ENCODE measurements at regions not wholly inside any gene's neighbourhood (a gene's known extent, or its start where the extent isn't known, plus 50 kb on each side); places are given as distances from the start of the nearest gene placed in this dataset.
"Not testable (repeated sequence)": the region's sequence is repeated elsewhere in the genome, so short reads cannot be mapped to it uniquely, and the experiment has no call there.

DNA sequence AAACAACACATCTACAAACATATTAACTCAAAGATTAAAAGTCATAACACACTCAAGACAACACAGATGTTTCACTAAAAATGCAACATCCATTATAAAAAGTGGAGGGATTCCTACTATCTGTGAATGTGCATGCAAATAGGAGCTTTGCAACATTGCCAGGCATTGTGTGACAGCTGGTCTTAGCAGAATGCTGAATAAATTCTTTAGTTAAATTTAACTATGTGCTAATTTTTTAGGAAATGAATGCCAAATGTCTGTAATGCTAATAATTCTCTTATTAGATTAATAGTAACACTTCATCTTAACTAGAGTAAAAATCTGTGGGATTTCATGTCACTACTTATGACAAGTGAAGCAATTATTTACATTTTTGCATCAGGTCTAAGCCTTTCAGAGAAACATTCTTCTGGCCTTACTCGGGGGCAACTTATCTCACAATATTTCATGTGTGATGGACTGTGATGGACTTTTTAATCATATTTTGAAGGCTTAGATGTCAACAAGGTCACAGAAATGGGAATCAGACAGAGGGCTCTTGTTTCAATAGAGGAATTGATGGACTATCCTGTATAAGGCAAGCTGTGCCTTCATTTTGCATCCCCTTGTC is 524.6 kb upstream of the KCND2 start:
- DNase-seq, result no peak

DNA sequence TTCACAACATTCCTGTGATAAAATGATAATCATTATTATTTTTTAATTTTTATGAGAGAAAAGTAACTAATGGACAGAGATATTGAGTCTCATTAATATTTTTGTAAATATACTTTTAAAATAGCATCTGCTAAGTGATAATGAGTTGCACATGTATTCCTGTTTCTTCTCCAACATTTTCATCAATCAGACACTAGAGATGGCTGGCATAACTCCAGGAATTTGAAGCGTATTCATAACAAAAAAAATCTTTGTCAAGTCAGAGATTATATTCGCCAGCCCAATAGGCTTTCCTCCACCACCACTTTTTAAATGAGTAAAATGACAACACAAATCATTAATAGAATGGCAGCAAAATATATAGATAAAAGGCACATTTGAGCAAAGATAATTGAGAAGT is 524.0 kb upstream of the KCND2 start:
- no peak for DNase-seq

DNA sequence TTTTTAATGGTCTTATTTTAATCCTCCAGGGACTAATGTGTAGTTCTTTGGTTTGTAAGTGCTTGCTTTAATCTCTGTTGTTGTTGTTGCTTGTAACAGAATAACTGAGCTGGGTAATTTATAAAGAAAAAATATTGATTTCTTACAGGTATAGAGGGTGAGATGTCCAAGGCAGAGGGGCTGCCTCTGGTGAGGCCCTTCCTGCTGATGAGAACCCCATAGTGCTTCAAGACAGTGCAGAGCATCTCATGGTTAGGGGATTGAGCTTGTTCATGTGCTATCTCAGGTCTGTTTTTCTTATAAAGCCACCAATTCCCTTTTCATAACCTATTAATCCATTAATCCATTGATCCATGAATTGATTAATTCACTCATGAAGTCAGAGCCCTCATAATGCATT is 516.3 kb upstream of the KCND2 start:
- DNase-seq, result no peak

DNA sequence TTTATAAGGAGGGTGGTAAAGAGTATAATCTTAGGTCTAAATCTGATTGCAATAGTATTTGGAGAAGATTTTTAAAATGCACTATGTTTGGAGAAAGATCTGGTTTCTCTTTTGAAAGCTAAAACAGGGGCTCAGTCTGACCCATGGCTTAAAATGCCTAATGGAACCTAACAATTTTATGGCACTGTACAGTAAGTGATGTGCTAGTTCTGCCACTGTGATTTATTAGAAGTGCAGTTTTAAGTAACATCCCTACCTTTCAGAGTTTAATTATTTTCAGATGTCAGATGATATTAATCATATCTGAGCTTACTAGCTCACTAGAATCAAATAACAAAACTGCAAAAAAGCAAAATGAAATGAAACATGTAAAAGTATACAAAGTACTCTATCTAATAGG is 514.7 kb upstream of the KCND2 start:
- no peak for DNase-seq

DNA sequence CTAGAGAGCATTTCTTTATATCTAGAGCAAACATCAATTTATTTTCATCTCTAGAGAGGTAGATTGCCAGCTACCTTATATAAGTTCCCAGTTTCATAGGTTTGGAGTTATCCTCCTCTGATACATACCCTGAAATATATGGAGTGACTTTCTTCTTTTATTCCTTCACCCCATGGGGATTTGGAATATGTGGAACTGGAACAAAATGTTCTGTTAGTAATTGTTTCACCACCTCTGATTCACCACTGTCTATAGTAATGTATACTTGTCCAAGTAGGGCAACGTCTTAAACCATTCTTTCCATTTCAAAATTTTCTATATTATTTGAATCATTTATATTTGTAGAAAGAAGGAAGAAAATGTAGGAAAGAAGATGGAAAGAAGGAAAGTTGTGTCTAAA is 511.2 kb upstream of the KCND2 start:
- DNase-seq, result no peak

DNA sequence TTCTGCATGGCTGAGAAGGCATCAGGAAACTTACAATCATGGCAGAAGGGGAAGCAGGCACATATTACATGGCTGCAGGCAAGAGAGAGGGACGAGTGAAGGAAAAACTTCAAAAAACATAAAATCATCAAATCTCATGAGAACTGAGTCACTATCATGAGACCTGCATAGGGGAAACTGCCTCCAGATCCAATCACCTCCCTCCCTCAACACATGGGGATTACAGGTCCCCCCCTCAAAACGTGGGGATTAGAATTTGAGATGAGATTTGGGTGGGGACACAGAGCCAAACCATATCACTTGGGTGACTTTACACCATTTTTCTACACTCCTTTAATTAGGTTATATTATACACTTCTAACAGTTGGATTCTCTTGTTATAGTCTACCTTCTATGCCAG is 490.7 kb upstream of the KCND2 start:
- DNase-seq, result no peak

DNA sequence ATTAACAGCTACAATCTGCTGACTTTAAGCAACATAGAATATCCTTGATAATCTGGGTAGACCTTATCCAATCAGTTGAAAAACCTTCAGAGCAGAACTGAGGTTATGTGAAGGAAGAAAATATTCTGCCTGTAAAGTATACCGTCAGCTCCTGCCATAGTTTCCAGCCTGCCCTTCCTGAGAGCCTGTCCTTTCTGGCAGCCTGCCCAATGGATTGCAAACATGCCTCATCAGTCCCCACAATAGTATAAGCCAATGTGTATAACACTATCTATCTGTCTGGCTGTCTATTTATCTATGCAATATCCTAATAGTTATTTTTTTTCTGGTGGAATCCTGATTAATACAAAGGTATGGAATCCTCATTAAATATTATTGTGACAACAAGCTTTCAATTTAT is 489.2 kb upstream of the KCND2 start:
- DNase-seq, result no peak

DNA sequence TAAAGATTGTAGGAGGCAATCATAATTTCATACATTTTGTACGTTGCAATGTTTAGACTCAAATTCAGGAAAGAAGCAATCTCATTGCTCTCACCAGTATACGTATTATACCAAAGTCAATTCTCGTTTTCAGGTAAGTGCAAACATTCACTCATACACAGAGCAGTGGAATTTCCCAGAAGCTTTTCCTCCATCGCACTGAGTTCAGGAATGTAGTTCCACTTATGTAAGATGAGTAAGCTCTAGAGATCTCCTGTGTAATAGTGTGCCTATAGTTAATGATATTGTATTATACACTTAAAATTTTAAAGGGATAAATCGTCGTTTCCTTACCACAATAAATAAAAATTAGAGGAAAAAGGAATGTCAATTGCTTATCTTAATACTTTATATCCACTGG is 470.8 kb upstream of the KCND2 start:
- DNase-seq, result no peak

DNA sequence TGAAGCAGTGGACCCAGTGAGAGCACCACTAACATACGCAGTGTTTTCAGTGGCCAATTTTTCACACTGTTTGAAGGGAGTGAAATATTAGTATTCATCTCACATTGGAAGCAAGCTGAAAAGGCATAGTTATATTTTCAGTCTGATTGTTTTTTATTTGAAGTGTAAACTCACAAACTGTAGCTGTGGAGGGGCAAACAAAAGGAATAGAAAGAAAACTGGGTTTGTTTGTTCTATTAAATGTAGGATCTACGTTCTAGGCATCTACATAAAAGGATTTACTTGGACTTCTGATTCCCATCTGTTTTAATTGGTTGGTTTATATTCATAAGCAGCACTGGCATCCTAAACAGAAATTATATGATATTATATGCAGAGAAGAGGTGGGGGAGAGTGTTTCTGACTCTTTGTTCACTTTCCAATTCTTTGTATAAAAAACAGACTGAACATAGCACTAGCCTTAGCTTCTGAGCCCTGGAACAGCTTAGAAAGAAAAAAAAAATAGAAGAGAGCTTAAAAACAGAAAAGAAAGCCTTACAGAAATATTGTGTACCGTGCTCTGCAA is 447.8 kb upstream of the KCND2 start:
- DNase-seq, result no peak

DNA sequence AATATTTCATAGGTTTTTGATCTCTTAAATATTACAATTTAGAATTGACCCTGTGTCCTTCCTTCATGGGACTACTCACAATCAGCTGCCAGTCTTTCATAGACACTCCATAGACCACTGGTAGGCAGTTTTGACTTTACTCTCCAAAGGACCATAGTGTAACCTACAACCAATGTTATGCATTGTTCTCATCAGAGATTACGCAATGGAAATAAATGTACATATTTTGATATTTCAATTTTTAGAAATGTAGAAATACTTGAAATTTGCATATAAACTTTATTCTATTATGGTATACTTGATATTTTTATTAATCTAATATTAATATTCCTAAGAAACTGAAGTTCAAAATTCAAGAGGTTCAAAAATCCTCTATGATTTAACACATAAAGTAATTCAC is 446.4 kb upstream of the KCND2 start:
- DNase-seq, result no peak

DNA sequence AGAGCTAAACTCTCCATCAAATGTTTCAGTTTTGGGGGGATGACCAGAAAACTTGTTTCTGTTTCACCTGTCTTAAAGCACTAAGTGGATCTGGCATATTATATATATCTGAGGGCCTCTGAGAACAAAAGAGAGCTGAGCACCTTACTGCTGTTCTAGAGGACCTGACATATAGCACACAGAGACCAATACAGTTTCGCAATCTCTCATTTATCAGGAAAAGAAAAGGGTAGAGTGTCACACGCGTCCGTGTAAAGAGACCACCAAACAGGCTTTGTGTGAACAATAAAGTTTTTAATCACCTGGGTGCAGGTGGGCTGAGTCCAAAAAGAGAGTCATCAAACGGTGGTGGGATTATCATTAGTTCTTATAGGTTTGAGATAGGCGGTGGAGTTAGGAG is 434.5 kb upstream of the KCND2 start:
- no peak for DNase-seq

DNA sequence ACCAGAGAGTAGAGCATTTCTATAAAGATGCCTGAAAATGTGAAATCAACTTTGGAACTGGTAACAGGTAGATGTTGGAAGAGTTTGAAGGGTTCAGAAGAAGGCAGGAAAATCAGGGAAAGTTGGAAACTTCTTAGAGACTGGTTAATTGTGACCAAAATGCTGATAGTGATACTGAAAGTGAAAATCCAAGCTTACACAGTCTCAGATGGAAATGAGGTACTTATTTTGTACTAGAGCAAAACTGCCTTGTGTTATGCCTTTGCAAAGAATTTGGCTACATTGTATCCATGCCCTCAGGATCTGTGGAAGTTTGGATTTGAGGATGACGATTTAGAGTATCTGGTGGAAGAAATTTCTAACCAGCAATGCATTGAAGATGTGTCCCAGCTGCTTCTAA is 430.6 kb upstream of the KCND2 start:
- no peak for DNase-seq

DNA sequence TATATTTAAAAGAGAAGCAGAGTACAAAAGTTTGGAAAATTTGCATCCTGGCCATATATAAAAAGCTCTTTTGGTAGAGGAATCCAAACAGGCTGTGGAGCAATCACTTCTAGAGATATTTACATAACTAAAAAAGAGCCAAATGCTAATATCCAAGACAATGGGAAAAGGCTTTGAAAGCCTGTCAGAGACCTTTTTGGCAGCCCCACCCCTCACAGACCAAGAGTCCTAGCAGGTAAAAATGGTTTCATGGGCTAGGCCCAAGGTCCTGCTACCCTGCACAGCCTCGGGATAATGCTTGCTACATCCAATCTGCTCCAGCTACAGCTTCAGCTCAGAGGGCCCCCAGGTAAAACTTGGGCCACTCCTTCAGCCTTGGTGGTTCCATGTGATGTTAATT is 430.2 kb upstream of the KCND2 start:
- no peak for DNase-seq

DNA sequence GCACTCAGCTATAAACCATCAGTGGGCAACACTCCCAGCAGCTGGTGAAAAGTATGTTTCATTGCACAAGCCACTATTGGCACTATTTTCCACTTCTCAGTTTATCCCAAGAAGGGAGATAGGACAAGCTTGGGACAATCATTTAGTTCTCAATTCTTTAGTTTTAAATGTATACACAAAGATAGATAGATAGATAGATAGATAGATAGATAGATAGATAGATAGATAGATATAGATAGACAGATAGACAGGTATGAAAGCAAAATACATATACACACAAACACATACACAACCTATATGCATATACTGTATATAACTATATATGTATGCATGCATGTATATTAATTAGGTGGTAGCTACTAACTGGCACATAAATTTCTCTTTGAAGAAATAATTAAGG is 411.6 kb upstream of the KCND2 start:
- DNase-seq, result no peak

DNA sequence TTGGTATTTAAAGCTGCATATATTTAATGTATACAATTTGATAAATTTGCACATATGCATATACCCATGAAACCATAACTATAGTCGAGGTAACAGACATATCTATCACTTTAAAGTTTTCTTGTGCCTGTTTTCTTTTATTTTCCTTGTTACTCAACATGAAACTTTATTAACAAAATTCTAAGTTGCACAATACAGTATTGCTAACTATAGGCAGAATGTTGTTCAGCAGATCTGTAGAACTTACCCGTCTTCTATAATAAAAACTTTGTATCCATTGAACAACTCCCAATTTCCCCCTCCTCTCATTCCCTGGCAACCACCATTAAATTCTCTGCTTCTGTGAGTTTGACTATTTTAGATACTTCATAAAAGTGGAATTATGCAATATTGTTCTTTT is 404.6 kb upstream of the KCND2 start:
- DNase-seq, result no peak

DNA sequence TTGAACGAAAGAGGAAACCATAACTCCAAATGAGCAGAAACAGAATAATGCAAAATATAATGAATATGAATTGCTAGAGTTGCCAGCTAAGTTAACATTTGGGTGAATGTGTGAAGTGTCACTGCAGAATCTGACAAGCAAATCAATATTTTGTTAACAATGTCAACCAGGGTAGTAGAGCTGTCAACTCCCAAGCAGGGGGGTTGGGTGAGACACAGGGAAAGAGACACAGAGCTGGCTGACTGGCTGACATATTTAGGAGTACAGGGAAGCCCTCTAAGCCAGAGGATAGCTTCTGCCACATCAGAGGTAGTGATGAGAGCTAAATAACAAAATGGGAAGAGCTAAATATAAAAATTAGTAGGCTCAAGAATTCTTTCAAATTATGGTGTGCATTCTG is 393.1 kb upstream of the KCND2 start:
- no peak for DNase-seq

DNA sequence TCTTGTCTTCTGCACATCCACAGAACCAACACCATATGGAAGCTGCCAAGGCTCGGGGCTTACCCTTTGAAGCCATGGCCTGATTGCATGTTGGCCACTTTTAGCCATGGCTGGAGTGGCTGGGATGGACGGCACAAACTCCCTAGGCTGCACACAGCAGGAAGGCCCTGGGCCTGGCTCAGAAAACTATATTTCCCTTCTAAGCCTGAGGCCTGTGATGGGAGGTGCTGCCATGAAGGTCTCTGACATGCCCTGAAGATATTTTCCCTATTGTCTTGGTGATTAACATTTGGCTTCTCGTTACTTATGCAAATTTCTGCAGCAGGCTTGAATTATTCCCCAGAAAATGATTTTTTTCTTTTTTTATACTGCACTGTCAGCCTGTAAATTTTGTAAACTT is 387.0 kb upstream of the KCND2 start:
- no peak for DNase-seq

DNA sequence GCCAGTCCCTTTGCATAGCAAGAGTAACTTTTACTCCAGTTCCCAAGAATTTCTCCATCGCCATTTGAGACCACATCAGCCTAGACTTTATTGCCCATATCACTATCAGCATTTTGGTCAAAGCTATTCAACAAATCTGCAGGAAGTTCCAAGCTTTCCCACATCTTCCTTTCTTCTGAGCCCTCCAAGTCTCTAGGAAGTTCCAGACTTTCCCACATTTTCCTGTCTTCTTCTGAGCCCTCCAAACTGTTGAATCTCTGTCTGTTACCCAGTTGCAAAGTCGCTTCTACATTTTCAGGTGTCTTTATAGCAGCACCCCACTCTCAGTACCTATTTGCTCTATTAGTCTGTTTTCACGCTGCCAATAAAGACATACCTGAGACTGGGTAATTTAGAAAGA is 386.4 kb upstream of the KCND2 start:
- DNase-seq, result not testable (repeated sequence)

DNA sequence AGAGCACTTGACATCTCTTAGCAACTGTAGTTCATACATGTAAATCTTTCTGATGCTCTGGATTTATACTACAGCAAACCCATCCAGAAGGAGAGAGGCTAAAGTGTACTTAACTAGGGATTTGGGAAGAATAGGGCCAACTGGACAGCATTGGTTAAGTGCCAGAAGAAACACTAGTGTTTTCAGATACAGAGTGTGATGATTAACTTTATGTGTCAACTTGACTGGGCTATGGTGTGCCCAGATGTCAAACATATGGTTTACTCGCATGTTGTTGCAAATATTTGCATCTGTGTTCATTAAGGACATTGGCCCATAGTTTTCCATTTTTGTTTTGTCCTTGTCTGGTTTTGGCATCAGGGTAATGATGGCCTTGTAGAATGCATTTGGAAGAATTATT is 384.7 kb upstream of the KCND2 start:
- no peak for DNase-seq

DNA sequence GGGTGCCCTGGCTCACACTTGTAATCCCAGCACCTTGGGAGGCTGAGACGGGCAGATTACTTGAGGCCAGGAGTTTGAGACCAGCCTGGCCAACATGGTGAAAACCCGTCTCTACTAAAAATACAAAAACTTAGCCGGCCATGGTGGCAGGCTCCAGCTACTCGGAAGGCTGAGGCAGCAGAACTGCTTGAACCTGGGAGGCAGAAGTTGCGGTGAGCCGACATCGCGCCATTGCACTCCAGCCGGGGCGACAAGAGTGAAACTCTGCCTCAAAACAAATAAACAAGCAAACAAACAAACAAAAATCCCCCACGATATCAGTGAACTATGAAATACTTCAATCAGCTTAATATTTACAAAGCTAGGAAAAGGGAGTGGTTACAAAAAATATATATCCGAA is 382.3 kb upstream of the KCND2 start:
- no peak for DNase-seq

DNA sequence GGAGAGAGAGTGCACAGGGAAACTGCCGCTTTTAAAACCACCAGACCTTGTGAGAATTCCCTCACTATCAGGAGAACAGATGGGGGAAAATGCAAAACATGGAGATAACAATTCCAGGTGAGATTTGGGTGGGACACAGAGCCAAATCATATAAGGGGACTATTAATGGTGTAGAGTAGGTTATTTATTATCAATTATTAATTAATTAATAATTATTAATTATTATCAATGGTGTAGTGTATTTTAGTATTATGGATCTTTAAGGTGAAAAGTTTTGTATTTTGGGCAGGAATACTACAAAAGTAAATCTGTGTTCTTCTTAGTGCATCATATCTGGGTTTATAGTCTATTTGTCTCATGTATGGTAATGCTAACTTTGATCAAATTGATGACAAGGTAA is 377.7 kb upstream of the KCND2 start:
- DNase-seq, result no peak

DNA sequence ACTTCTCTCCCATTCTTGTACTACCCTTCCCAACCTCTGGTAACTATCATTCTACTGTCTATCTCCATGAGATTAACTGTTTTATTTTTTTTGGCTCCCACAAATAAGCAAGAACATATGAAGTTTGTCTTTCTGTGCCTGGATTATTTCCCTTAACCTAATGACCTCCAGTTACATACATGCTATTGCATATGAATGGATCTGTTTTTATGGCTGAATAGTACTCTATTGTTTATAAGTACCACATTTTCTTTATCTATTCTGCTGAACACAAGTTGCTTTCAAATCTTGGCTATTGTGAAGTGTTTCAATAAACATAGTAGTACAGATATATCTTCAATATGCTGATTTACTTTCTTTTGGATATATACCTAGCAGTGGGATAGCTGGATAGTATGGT is 376.6 kb upstream of the KCND2 start:
- DNase-seq, result no peak

DNA sequence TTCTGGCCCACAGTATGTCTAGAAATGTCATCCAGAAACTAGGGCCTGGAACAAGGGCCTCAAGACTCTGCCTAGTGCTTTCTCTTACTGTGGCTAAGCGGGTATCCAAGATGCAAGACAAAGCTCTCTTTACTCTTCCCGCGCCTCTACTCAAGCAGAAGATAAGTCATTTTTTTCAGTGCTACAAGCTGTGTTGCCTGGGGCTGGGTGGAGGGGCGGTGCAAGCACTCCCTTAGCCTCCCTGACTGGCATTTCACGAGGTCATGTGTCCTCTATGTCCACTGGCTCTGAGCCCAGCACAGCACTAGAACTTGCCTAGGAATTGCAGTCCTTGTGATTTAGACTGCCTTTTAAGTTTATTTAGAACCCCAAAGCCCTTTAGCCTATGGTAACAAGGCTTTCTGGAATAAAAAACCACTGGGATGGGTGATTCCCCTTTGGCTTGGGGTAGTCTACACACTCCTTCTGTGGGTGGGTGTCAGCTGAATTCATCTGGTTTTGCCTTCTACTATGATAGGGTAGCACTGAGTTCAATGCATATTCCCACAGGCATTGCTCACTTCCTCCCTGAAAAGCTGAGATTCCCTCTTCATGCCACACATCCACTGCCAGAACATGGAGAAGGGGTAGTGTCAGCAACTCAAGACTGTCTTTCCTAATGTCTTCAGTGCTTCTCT is 371.8 kb upstream of the KCND2 start:
- no peak for DNase-seq

DNA sequence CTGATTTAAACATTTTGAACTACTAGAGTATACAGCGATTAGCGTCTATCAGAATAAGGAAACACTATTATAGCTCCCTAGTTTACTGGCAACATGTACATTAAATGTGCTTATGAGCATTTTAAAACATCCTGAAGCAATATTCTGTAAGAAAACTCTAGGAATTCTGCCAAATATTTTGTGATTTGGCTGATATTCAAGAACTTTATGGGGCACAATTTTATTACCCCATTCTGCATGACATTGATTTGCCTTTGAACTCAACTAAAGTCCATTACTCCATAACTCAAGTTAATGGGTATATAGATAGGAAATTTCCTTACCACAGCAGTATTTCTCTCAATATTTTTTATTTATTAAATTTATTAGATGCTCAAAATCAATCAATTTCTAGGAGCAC is 369.9 kb upstream of the KCND2 start:
- no peak for DNase-seq

DNA sequence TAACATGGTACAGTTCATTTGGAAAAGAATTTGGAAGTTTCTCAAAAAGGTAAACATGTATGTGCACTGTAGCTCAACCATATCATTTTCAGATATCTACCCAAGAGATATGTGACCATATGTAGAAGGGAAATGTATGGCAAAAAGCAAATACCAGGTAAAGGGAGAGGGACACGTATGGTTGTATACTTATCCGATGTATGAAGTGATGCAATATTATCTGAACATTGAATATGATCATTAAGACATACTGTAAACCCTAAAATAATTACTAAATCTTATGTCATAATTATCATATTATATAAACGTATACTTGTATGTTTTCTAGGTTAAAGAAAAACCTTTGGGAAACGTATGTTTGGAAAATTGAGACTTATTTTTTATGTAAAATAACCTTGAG is 367.5 kb upstream of the KCND2 start:
- no peak for DNase-seq
